NOMO-1 treated with DMSO at 0.1 percent for 48 hours (cell line): ENCODE measurements at regions not wholly inside any gene's neighbourhood (a gene's known extent, or its start where the extent isn't known, plus 50 kb on each side); places are given as distances from the start of the nearest gene placed in this dataset.

Experiments
- DNase-seq: peaks from one replicate; lab custom pipeline; 2025; ENCODE audit not compliant: unreplicated experiment; lab: John Stamatoyannopoulos, UW

DNA sequence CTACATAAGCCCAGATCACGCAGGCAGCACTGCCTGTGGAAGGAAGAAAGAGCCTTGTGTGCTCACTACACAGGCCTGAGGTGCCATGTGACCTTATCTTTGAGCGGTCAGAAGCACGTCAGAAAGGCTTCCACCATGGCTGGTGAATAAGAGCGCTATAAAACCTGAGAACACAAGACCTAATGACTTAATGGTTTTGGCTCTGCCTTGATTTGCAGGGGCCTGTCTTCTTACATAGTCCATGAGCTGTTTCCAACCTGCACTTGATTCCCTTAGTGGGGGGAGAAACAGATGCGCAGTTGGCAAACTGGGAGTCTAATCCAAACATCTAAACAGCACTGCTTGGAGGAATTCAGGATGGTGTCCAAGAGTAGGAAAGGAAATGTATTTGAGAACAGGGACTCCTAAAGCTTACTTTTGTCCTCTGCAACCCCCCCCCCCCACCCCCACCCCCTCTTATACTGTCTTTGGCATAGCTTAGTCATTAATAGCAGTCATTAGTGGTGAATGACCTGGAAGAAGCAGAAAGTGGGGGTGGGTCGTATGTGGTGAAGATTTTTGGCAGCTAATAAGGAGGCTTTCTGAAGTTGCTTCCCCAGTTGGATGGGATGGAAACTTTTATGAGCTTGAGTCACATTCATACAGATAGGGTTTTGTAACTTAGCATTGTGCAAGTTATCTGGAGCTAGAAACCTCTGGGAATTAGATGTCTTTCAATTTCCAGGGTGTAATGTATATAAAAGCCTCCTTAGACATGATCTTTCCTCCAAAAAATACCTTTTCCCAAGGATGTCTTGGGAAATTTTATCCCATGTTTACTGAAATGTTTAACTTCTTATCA, 454.1 kb downstream of the MEIS1 start:
- no peak for DNase-seq

GRCh38 chr2:66889632-66889882, 454.6 kb downstream of the MEIS1 start:
- DNase-seq: no peak

DNA sequence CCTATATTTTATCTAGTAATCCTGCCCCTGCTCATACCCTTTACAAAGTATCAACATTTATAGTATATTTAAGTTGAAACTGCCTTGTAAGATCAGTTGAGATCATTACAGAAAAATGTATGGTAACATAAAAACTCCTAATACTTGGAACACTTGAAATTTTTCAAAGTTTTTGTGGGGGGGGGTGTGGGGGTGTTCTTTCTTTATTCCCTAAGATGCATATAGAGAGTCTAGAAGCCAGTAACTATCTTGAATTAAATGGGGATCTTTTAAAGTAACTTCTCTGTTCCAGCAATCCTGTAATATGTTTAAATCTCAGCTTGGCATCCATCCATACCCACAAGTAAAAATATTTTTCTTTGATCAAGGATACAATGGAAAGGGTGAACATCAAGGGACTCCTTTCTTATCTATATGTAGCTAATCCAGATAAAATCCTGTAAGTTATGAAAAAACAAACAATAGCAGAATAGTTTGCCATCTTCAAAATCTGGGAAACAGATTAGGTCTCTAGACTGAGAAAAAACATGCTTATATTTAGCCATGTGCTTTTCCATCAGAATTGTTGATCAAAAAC, 455.3 kb downstream of the MEIS1 start:
- no peak for DNase-seq

DNA sequence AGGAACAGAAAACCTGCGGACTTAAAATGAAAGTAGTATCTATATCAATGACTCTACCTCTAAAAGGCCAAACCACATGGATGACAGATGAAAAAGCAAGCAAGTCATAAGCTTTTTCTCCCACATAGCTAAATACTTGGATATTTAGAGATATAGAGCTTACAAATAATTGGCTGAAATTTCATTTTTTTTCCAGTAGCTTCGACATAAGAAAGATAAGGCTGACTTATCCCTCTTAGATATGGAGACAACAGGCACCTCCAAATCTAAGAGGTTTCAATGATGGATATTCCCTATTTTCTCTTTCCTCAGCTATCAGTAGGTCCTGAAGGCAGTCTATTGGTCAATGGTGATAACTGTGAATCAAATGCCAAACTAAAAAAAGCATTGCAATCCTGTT, 460.3 kb downstream of the MEIS1 start:
- DNase-seq: no peak

DNA sequence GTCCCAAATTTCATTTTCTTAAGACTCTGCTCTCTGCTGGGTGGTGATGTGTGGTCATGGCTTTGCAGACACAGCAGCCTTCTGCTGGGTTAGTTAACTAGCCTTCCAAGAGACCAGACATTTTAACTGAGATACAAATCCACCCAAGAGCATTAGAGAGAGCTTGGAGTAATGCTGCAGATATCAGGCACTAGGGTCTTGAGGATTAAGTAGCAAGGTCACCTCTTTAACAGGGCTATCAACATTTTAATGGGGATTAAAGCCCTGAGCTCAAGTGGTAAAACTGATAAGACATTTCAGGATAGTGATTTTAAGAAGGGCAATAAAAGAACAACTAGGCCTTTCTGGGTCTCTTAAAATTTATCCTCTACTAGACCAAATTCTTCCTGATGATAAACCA, 461.2 kb downstream of the MEIS1 start:
- no peak for DNase-seq

DNA sequence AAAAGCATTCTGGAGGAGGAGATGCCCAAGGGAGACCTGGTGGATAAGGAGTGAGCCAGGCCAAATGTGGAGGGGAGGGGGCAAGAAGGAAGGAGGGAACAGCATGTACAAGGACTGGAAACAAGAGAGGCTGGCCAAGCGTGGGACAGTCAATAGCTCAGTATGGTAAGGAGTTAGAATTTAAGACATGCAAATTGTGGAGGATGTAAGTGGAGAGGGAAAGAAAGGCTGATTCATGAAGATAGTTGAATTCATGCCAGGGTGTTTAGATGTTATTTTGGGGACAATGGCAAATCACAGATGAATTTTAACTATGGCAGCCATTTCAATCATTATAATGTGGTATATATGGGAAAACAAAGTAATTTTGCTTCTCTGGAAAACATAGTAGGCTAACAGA, 462.3 kb downstream of the MEIS1 start:
- no peak for DNase-seq

DNA sequence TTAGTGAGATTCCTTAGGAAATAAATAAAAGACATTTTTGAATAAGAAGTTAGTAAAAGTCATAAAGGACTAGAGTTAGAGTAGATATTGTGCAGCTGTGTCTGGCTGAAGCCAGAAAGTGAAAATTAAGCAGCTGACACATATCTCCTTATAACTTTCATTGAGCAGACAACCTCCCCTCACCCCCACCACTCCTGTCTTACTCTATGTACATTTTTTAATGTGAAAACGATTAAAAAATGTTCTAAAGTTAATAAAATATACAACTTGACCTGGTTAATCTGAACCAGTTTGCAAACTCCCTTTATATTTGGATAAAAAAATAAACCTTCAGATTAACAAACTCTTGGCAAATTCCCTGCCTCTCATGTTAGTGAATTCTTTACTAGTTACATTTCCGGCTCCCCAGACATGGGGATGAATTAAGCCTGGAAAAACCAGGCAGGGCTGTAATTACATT, 462.8 kb downstream of the MEIS1 start:
- DNase-seq: no peak

- no peak for DNase-seq
These were observed 464.2 kb downstream of the MEIS1 start for GRCh38 chr2:66899109-66899508.

DNA sequence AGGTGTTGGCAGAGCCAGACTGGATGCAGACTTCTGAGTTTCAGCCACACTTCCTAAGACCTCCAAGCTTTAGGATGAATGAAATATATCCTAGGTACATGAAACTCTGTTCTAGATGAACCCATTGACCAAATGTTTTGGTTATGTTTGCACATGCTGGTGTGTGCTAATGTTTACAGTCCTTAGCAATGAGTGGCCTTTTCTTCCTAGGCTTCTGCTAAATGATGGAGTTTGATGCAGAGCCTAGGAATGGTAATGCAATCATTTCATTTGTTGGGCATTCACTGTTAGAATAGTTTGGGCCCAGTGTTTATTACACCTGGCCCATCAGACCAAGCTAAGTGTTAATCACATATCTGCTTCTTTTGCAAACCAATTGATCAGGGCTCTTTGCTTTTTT, 464.7 kb downstream of the MEIS1 start:
- DNase-seq: no peak

GRCh38 chr2:66901344-66901743, 466.4 kb downstream of the MEIS1 start:
- DNase-seq: no peak

GRCh38 chr2:66903183-66903582, 468.3 kb downstream of the MEIS1 start:
- DNase-seq: no peak

DNA sequence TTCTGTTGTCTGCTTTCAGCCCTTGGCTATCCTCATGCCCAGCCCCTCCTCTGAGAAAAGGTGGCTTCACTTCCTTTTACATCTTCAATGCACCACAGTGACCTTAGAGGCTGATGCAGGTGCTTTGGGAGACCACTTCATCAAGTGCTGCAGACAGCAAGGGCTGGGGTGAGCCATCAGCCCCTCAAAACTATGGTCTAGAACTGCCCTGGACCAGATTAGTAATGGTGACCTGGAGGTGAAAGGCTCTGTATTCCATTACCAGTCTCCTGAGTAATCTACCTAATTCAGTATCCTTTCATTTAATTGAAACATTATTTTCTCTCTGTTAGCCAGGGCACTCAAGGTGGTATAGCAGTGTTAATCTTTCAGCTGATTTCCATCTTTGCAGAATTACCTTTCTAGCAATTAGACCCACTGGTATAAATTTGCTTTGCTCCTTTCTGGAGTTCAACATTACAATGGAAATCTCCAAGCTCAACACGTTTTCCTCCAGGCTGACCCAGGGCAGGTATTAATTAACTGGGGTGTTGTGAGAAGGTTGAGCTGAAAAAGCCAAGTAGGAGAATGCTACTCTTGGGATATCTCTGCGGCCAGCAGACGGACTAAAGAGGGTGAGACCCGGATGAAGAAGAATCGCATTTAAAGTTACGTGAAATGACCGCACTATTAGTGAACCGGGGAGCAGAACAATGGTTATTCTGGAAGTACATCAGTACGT, 469.0 kb downstream of the MEIS1 start:
- DNase-seq: no peak

GRCh38 chr2:66915237-66915636, 480.3 kb downstream of the MEIS1 start:
- DNase-seq: no peak

GRCh38 chr2:66919286-66919685, 477.8 kb upstream of the ETAA1 start:
- no peak for DNase-seq

DNA sequence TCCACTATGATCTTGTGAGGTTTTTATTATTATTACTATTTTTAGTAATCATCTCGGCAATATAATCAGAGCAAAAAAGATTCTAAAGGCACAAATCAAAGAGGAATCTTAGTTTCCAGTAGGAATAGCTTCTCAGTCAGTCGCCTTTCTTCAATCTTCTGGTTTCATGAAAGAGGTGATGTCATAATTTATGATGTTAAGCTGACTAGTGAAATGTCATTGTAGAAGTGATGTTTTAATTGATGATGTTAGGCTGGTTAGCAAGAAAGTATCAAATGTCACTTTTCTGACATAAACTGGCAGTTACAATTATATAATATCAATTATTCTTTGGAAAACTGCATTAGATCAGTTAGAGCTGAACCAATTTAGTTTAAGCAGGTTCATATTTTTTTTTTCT, 476.7 kb upstream of the ETAA1 start:
- no peak for DNase-seq

DNA sequence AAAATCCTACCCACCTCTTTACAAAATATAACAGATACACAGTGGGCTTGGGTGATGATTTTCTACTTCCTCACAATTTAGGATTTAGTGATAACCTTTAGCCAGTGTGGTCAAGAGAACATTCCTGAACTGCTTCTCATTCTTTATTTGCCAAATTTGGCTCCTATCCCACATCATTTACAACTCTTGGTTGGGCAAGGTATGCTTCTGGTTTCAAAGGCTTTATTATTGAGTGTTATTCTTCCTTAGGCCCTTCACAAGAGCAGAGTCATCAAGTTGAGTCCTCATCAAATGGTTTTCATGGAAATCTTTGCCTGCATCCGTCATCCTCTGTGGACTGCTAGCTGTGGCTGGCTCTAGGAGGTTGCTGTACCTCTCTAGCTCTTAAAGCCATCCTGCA, 472.0 kb upstream of the ETAA1 start:
- no peak for DNase-seq

- no peak for DNase-seq
These were observed 470.5 kb upstream of the ETAA1 start for GRCh38 chr2:66926594-66927112.

DNA sequence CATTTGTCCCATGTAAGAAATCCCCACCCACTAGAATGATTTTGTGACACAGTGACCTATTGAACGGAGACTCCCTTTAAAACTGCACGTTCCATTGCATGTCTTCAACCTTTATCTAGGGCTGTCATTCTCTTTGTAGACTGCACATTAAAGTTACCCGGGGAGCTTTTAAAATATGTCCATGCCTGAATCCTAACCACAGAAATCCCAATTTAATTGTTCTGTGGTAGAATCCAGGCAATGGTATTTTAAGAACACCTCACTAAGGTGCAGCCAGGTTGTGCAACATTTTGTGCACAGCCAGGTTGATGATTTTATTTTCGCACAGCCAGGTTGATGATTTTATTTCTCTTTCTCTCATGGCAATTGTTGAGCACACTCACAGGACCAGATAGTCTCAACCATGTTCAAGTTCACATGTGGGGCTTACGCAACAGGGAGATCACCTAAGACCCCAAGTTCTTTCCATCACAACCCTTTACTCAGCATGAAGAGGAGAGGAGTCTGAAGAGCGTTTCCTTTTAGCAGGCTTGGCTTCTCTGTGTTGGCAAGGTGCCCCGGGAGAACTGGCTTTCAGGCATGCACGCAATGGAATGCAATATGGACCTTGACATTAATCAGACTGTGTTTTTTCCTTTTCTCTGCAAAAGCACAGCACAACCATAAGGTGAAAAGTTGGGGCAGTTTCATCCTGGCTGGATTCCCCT, 467.3 kb upstream of the ETAA1 start:
- no peak for DNase-seq

GRCh38 chr2:66930339-66931220, 466.6 kb upstream of the ETAA1 start:
- peak; percentile 45 for DNase-seq

GRCh38 chr2:66938471-66938967, 458.6 kb upstream of the ETAA1 start:
- no peak for DNase-seq
